HPDE6-E6E7 (cell line): ENCODE measurements at regions not wholly inside any gene's neighbourhood (a gene's known extent, or its start where the extent isn't known, plus 50 kb on each side); places are given as distances from the start of the nearest gene placed in this dataset.
"Not testable (repeated sequence)": the region's sequence is repeated elsewhere in the genome, so short reads cannot be mapped to it uniquely, and the experiment has no call there.

Experiments
- DNase-seq: peaks from one replicate; pipeline ENCODE4 v3.0.0; 2011; ENCODE audit warnings: missing footprints; ENCODE audit errors: extremely low spot score

DNA sequence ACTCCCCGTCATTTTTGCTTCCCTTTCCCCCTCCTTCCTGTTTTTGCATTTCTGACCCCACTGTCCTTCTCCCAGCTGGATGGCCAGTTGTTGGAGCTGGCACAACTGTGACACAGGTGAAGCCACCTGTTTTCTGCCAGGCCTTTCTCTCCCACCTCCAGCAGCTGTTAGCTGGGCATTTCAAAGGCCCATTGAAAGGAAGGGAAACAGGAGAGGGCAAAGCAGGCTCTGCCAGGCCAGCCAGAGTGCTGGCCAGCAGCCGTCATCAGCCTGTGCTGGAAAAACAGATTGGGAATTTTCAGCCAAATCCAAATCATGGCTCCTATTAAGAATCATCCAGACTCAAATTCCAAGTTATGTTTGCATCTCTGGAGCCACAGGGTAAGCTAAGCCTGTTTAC lies 155.2 kb upstream of the C2CD4B start:
- DNase-seq = no peak

GRCh38 chr15:62323353-62323890 lies 158.3 kb upstream of the C2CD4B start:
- DNase-seq = no peak

- DNase-seq = no peak
These were observed 159.3 kb upstream of the C2CD4B start for GRCh38 chr15:62324382-62324781.

DNA sequence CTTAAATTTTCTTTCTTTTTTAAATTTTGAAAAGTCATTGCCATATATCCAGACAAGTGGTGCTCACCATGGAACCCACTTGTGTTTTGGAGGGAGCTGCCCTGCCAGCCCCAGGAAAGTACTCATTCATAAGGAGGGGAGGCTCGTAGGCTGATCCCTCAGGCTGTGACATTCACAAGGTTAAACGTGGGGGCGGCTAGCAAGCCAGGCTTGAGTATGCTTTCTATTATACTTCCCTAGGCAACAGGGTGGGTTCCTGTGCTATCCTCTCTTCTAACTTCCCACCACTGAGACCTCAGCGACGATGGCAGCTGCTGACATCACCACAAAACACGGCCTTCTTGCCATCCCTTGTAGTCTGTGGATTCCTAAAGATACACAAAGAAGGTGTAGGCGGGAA lies 160.5 kb upstream of the C2CD4B start:
- DNase-seq = no peak

DNA sequence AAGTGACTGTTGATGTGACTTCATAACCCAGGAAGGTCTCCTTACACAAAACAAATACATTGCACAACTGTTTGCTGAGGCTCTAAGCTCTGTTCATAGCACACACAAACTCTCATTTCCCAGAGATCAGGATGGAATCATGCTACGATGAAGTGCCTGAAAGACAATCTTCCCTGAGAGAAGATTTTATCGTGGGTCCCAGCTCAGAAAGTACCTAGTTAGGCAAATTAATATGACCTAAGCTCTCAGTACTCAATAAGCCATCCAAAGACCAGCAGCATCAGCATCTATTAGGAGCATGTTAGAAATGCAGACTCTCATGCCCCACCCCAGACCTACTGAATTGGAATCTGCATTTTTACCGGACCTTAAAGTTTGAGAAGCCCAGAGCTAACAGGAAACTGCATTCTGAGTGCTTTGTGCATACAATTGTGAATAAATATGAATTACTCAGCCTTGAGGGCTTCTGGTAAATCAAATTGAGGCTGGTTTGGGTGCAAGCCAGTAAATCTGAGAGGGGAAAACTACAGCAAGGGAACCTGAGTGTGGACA lies 161.5 kb upstream of the C2CD4B start:
- DNase-seq = no peak

GRCh38 chr15:62327406-62327805 lies 162.3 kb upstream of the C2CD4B start:
- DNase-seq = no peak

- not testable (repeated sequence) for DNase-seq
These were observed 167.4 kb upstream of the C2CD4B start for GRCh38 chr15:62332472-62332871.

DNA sequence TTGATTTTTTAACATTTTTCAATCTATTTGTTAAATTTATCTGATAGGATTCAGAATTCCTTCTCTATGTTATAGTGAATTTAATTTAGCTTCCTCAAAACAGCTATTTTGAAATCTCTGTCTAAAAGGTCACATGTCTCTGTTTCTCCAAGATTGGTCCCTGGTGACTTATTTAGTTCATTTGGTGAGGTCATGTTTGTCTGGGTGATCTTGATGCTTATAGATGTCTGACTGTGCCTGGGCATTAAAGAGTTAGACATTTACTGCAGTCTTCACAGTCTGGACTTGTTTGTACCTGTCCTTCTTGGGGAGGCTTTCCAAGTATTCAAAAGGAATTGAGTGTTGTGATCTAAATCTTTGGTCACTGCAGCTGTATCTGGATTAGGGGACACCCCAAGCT lies 169.5 kb upstream of the C2CD4B start:
- DNase-seq = no peak

GRCh38 chr15:62337934-62338333 lies 172.8 kb upstream of the C2CD4B start:
- DNase-seq = peak; percentile 63

- DNase-seq = no peak
These were observed 173.4 kb upstream of the C2CD4B start for GRCh38 chr15:62338497-62338896.

- no peak for DNase-seq
These were observed 177.9 kb upstream of the C2CD4B start for GRCh38 chr15:62342959-62343358.

GRCh38 chr15:62343397-62343796 lies 178.3 kb upstream of the C2CD4B start:
- no peak for DNase-seq

- DNase-seq = peak; percentile 62
These were observed 179.9 kb upstream of the C2CD4B start for GRCh38 chr15:62344806-62345539.

GRCh38 chr15:62346168-62346567 lies 181.1 kb upstream of the C2CD4B start:
- DNase-seq = no peak

DNA sequence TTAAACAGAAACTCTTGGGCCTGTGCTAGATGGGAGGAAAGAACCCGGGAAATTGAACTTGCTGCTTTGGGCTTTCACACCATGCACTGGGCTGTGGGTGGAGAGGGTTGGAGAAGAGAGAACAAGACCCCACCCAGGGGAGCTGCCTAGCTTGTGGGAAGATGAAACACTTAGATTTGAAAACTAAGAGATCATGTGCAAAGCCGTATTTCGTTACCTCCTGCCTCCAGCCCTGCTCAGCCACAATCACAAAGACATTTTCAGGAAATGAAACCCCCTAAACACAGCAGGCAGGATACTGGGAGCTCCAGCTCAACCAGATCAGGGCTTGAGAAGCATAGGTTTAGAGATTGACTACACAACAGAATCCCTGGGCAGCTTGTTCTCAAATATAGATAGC lies 183.0 kb upstream of the C2CD4B start:
- no peak for DNase-seq

DNA sequence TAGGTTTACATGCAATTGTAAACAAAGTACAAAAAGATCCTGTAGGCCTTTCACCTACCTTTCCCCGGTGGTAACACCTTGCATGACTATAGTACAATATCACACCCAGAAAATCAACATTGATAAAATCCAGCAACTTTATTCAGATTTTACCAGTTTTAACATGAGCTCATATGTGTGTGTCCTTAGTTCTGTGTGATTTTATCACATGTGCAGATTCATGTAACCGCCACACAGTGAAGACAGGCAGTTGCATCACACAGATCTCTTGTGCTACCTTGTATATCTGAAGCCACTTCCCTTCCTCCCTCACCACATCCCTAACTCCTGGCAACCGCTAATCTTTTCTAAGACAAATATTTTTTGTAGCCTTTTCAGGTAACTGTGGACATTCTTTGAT lies 183.5 kb upstream of the C2CD4B start:
- DNase-seq = no peak

- no peak for DNase-seq
These were observed 187.7 kb upstream of the C2CD4B start for GRCh38 chr15:62352817-62353216.

DNA sequence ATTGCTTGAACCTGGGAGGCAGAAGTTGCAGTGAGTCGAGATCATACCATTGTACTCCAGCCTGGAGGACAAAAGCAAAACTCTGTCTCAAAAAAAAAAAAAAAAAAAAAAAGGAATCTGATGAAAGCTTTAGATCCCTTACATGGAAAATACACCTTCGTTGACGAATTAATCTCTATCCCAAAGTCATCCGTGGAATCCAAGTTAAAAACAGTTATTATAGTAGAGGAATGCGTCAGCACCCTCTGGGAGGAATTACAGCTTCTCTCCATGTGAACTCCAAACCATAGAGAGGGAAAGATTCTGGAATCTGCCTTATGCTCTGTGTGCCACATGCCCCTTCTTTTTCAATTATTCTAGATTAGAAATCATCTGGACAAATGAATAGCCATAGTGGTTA lies 192.3 kb upstream of the C2CD4B start:
- DNase-seq = no peak

DNA sequence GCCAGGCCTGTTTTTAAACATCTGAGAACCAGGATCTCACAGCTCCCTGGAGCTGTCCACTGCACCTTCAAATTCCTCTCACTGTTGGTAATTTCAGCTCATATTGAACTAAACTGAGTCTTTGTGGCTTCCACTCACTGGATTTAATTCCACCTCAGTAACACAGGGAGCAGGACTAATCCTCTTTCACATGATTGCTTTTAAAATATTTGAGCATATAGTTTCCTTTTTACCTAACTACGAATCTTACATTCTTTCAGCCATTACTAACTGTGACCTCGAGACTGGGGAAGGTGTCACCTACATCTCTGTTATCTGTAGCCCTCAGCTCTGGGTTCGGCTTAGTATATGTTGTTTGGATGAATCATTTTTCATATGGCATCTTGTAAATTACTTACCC lies 194.3 kb upstream of the C2CD4B start:
- DNase-seq = no peak

DNA sequence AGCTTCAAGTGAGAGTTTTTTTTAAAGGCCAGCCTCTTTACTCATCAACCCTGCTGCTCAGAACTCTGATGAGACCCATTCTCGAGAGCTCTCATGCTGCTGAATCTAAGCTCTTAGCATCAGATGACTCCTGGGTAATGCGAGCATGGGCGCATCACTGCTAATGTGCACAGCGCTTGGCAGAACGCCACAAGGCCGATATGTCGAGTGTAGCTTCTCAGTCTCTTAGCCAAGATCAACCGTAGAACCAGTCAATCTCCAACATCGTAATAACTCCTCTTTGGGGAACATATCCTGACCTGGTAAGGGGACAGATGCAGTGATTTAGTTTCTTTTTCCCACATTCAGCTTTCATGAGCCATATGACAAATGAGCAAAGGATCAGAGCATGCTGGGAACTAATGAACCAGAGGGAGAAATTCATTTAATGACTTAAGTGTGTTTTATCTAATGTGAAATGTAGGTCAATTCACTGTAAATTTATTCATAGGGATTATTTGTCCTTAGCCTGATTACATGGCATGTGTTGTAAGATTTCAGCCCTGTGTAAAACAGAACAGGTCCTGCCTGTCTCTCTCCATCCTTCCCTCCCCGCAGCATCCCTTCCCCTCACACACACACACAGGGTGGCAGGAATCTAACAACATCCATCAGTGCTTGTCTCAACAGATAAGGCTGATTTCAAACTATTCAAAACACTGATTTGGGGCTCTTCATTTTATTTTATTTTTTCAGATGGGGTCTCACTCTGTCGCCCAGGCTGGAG lies 195.4 kb upstream of the C2CD4B start:
- DNase-seq = no peak

- DNase-seq = no peak
These were observed 197.1 kb upstream of the C2CD4B start for GRCh38 chr15:62362144-62362543.

DNA sequence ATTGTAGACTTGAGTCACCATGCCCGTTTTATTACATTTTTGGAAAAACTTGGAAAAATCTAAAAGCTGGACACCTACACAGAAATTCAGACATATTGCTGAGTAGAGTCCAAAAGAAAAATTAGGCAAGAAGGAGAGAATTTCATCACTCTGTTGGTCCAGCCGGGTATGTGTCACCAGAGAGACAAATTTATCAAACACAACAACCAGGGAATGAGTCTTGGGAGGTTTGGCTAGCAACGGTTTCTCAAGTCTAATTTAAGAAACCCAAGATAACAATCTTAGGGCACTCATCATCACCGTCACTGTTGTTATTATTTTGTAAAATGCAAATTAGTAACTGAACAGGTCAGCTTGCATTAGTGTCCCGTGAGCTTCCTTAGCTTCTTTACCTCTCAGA lies 197.5 kb upstream of the C2CD4B start:
- no peak for DNase-seq

DNA sequence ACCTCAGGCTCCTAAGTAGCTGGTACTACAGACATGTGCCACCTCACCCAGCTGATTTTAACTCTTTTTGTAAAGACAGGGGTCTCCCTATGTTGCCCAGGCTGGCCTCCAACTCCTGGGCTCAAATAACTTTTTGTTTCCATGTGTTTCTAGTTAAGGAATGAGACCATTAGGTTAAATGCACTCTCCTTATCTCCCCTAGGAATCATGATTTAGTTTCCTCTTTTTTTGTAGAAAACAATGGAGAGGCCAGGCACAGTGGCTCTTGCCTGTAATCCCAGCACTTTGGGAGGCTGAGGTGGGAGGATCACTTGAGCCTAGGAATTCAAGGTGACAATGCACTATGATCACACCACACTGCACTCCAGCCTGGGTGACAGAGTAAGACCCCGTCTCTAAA lies 198.8 kb upstream of the C2CD4B start:
- DNase-seq = no peak
